ENCODE measurements at regions not wholly inside any gene's neighbourhood (a gene's known extent, or its start where the extent isn't known, plus 50 kb on each side); places are given as distances from the start of the nearest gene placed in this dataset.

DNA sequence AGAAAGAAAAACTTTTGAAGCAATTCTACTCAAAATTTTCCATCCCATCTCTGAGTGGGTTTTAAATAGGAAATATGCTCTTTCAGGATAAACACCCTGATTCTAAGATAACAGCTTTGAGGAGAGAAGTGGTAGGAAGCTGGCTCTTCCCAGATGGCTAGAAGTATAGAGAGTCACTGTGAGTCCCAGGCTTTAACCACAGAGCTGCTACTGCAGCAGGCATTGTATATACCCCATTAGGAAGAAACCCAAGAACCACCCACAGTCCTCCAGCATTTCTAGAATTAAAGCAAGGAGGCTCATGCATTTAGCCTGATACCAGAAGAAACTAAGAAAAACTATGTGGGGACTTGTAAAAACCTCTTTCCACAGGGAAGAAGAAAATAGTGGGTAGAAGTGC is 1405.6 kb upstream of the TENM4 start:
- Histone ChIP-seq H3K4me1 (no peaks in the 10 kb centered on the region), H3K4me3 (no peak overlapping the region), H3K36me3 (no peaks in the 10 kb centered on the region), H3K27me3 (ENCODE audit: low read depth) (no peaks in the 10 kb centered on the region), H3K9me3 (no peaks in the 10 kb centered on the region), H3K27ac (no peak overlapping the region)
- ATAC-seq, result no peak
- no peak for DNase-seq
- TF ChIP-seq, protein P1, sequence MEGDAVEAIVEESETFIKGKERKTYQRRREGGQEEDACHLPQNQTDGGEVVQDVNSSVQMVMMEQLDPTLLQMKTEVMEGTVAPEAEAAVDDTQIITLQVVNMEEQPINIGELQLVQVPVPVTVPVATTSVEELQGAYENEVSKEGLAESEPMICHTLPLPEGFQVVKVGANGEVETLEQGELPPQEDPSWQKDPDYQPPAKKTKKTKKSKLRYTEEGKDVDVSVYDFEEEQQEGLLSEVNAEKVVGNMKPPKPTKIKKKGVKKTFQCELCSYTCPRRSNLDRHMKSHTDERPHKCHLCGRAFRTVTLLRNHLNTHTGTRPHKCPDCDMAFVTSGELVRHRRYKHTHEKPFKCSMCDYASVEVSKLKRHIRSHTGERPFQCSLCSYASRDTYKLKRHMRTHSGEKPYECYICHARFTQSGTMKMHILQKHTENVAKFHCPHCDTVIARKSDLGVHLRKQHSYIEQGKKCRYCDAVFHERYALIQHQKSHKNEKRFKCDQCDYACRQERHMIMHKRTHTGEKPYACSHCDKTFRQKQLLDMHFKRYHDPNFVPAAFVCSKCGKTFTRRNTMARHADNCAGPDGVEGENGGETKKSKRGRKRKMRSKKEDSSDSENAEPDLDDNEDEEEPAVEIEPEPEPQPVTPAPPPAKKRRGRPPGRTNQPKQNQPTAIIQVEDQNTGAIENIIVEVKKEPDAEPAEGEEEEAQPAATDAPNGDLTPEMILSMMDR (IDR thresholded peaks at IDR 0.05), result no peak
- intact Hi-C loops (cut with DNase I), result no loop called here

DNA sequence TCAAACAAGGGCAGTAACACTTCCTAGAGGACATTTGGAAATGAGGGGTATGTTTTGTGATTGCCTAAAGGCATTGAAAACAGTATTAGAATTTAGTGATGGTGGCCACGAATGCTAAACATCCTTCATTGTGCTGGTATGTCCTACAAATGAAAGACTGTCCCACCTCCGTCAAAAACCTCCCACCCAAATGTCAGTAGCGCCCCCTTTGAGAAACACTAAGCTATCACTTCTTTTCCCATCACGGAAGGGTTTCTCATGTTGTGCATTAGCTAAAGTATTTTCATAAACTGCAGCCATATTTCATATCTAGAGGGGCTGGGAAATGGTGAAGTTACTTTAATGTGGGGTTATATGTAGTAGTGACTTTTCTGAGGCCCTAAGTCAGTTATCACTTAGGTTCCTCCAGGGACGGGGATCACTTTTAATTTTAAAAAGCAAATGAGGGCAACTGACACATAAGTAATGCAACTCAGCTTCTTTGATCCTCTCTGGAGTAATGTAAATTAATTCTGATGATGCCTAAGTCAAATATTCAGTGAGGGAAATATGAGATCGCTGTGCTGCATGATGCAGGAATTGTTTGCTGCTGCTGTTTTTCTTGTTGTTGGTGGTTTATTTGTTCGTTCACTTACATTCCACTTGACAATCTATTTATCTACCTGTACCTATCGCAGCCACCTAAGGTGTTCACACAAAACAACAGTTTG is 1403.4 kb upstream of the TENM4 start:
- no peaks in the 10 kb centered on the region for H3K9me3 ChIP-seq
- H3K36me3 ChIP-seq, result no peaks in the 10 kb centered on the region
- H3K27me3 ChIP-seq (ENCODE audit: low read depth), result no peaks in the 10 kb centered on the region
- DNase-seq (no peak), ATAC-seq (no peak)
- H3K4me1 ChIP-seq, result no peaks in the 10 kb centered on the region
- H3K27ac ChIP-seq, result no peak overlapping the region
- intact Hi-C loops (cut with DNase I), result no loop called here
- TF ChIP-seq, protein P1 (IDR thresholded peaks at IDR 0.05), result no peak
- no peak overlapping the region for H3K4me3 ChIP-seq

DNA sequence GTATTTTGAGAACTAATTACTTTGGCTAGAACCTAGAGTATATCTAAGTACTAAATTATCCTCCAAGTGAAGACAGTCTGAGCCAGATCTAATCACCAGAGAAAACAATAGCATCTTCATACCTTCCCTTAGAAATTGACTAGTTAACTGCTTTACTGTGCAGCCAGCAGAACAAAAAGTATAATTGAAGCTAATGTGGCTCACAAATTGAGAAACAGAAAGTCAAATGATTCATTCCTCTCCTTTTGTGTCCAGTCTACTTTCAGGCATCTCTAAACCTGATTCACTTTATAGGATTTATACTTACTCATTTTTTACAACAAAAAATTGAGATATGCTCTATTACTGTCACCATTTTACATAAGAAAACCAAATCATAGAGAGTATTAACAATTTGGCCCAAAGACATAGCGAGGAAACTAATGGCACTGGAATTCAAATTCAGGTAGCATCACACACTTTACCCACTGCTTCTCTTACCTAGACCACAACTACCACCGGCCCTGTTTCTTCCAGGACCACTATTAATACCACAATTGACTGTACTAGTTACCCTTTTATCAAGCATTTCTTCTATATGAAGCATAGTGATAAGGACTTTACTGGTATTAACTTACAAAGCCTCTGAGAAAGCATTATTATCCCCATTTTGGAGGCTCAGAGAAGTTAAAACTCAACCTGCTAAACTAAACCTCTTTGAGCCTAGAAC is 1402.6 kb upstream of the TENM4 start:
- no peaks in the 10 kb centered on the region for H3K27me3 ChIP-seq (ENCODE audit: low read depth)
- H3K36me3 ChIP-seq, result no peaks in the 10 kb centered on the region
- no peak for DNase-seq
- no peaks in the 10 kb centered on the region for H3K9me3 ChIP-seq
- ATAC-seq, result no peak
- no peak overlapping the region for H3K27ac ChIP-seq
- TF ChIP-seq, protein P1 (IDR thresholded peaks at IDR 0.05), result no peak
- no peaks in the 10 kb centered on the region for H3K4me1 ChIP-seq
- H3K4me3 ChIP-seq, result no peak overlapping the region
- intact Hi-C loops (cut with DNase I), result no loop called here

DNA sequence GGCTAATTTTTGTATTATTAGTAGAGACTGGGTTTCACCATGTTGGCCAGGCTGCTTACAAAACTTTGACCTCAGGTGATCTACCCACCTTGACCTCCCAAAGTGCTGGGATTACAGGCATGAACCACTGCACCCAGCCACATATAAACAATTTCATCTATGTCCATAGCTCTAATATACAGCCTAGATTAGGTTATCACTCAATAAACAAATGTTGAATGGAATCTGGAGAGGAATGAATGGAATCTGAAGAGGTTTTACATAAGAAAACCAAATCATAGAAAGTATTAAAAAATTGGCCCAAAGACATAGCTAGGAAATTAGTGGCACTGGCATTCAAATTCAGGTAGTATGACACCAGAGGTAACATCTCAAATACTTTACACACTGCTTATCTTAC is 1401.4 kb upstream of the TENM4 start:
- intact Hi-C loops (cut with DNase I), result no loop called here
- no peak for DNase-seq

DNA sequence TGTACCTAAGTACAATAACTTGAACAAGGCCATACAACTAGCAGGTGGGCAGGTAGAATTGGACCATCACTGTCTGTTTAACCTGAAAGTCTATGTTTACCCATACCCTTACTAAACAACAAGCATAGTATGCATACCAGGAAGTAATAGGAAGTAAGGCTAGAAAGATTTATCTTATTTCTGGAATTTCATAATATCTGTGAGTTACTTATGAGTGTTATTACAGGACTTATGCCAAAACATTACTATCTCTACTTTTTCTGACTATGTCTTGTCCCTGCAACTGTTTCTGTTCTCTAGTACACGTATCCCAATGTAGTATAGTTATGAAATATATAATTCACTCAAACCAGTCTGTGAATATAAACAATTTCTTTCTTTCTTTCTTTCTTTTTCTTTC is 1400.8 kb upstream of the TENM4 start:
- Histone ChIP-seq H3K27me3 (ENCODE audit: low read depth) (no peaks in the 10 kb centered on the region), H3K4me3 (no peak overlapping the region), H3K4me1 (no peaks in the 10 kb centered on the region), H3K27ac (no peak overlapping the region), H3K9me3 (no peaks in the 10 kb centered on the region), H3K36me3 (no peaks in the 10 kb centered on the region)
- TF ChIP-seq, protein P1 (IDR thresholded peaks at IDR 0.05), result no peak
- no peak for ATAC-seq
- DNase-seq, result no peak
- intact Hi-C loops (cut with DNase I), result no loop called here

More for the DNA sequence above, 1401.4 kb upstream of the TENM4 start:
- H3K27me3 ChIP-seq (ENCODE audit: low read depth), result no peaks in the 10 kb centered on the region
- H3K4me3 ChIP-seq, result no peak overlapping the region
- no peaks in the 10 kb centered on the region for H3K4me1 ChIP-seq
- no peak for ATAC-seq
- TF ChIP-seq, protein P1 (IDR thresholded peaks at IDR 0.05), result no peak
- no peaks in the 10 kb centered on the region for H3K9me3 ChIP-seq
- H3K36me3 ChIP-seq, result no peaks in the 10 kb centered on the region
- no peak overlapping the region for H3K27ac ChIP-seq

Measured in lower lobe of right lung (tissue), 2 donors.